ENCODE measurements at regions not wholly inside any gene's neighbourhood (a gene's known extent, or its start where the extent isn't known, plus 50 kb on each side); places are given as distances from the start of the nearest gene placed in this dataset.

- no peaks in the 10 kb centered on the region for H3K9me3 ChIP-seq
- peak overlapping the region in 2 of 4 donors; percentile 75 for H3K27ac ChIP-seq
- TF ChIP-seq CTCF (IDR thresholded peaks at IDR 0.05 in 4 of 5, conservative IDR thresholded peaks at IDR 0.05 in 1 of 5) (no peak), POLR2A (IDR thresholded peaks at IDR 0.05) (no peak)
- in situ Hi-C loops (cut with MboI; ENCODE audit: low sequenced_read_pairs in 4 of 4) (no loop called here), intact Hi-C loops (cut with DNase I; ENCODE audit: low total_unique reads) (loop anchor here (5.0 kb wide), 1 partner anchor 73 kb away; no protein-coding TSS in a partner anchor)
- no peaks in the 10 kb centered on the region for H3K36me3 ChIP-seq
- ATAC-seq: no peak
- H3K27me3 ChIP-seq: no peaks in the 10 kb centered on the region
- no peak for DNase-seq
- H3K4me3 ChIP-seq: no peak overlapping the region
- H3K4me1 ChIP-seq: peaks cover 17 to 20% of the 10 kb centered on the region in 2 donors
Observed at GRCh38 chr16:85490407-85491057, 122.6 kb upstream of the GSE1 start.

- Histone ChIP-seq H3K9me3 (no peaks in the 10 kb centered on the region), H3K36me3 (no peaks in the 10 kb centered on the region), H3K4me1 (peaks cover 17 to 20% of the 10 kb centered on the region in 2 donors), H3K4me3 (no peak overlapping the region), H3K27ac (peak overlapping the region; percentile 72 to 76 (median 75)), H3K27me3 (no peaks in the 10 kb centered on the region)
- in situ Hi-C loops (cut with MboI; ENCODE audit: low sequenced_read_pairs in 4 of 4) (no loop called here), intact Hi-C loops (cut with DNase I; ENCODE audit: low total_unique reads) (loop anchor here (5.0 kb wide), 1 partner anchor 74 kb away; no protein-coding TSS in a partner anchor)
- TF ChIP-seq CTCF (IDR thresholded peaks at IDR 0.05 in 4 of 5, conservative IDR thresholded peaks at IDR 0.05 in 1 of 5) (no peak), POLR2A (IDR thresholded peaks at IDR 0.05) (no peak)
- no peak for DNase-seq
- peak in 1 of 2 donors; percentile 23 for ATAC-seq
Observed at GRCh38 chr16:85491058-85491771, 121.9 kb upstream of the GSE1 start.

- Histone ChIP-seq H3K27ac (peak overlapping the region; percentile 72 to 76 (median 75)), H3K27me3 (no peaks in the 10 kb centered on the region), H3K36me3 (no peaks in the 10 kb centered on the region), H3K4me1 (peaks cover 17 to 20% of the 10 kb centered on the region in 2 donors), H3K4me3 (no peak overlapping the region), H3K9me3 (no peaks in the 10 kb centered on the region)
- intact Hi-C loops (cut with DNase I; ENCODE audit: low total_unique reads) (loop anchor here (2.0 to 5.0 kb wide), 2 partner anchors 63 to 75 kb away; no protein-coding TSS in a partner anchor), in situ Hi-C loops (cut with MboI; ENCODE audit: low sequenced_read_pairs in 4 of 4) (no loop called here)
- ATAC-seq (peak; percentile 86 to 93), DNase-seq (peak; percentile 57 to 86)
- no peak for TF ChIP-seq POLR2A (IDR thresholded peaks at IDR 0.05)
- no peak for TF ChIP-seq CTCF (IDR thresholded peaks at IDR 0.05 in 4 of 5, conservative IDR thresholded peaks at IDR 0.05 in 1 of 5)
Observed at GRCh38 chr16:85491798-85492294, 121.3 kb upstream of the GSE1 start.

- TF ChIP-seq CTCF (IDR thresholded peaks at IDR 0.05 in 4 of 5, conservative IDR thresholded peaks at IDR 0.05 in 1 of 5) (no peak), POLR2A (IDR thresholded peaks at IDR 0.05) (no peak)
- ATAC-seq (no peak), DNase-seq (no peak)
- in situ Hi-C loops (cut with MboI; ENCODE audit: low sequenced_read_pairs in 4 of 4) (no loop called here), intact Hi-C loops (cut with DNase I; ENCODE audit: low total_unique reads) (loop anchor here (2.0 to 5.0 kb wide), 2 partner anchors 62 to 75 kb away; no protein-coding TSS in a partner anchor)
- Histone ChIP-seq H3K9me3 (no peaks in the 10 kb centered on the region), H3K4me3 (no peak overlapping the region), H3K36me3 (no peaks in the 10 kb centered on the region), H3K4me1 (peaks cover 17 to 20% of the 10 kb centered on the region in 2 donors), H3K27ac (peak overlapping the region; percentile 72 to 76 (median 75)), H3K27me3 (no peaks in the 10 kb centered on the region)
Observed at GRCh38 chr16:85492295-85492864, 120.7 kb upstream of the GSE1 start.
